WERI-Rb-1 (cell line): ENCODE measurements at regions not wholly inside any gene's neighbourhood (a gene's known extent, or its start where the extent isn't known, plus 50 kb on each side); places are given as distances from the start of the nearest gene placed in this dataset.
A peak's percentile ranks its signal among the peaks of the same experiment; 100 is the strongest.

Experiments used
- DNase-seq: peaks from one replicate; pipeline ENCODE4 v3.0.0-alpha.2; 2020
- H3K27ac ChIP-seq: fragments of 250-450 bp; sonication (Bioruptor Pico); 2 replicates; pipeline ENCODE4 v1.5.1; 2020; ENCODE audit warnings: mild to moderate bottlenecking, moderate library complexity
- H3K27me3 ChIP-seq: fragments of 250-450 bp; sonication (Bioruptor Pico); 2 replicates; pipeline ENCODE4 v1.5.1; 2021; ENCODE audit warnings: mild to moderate bottlenecking, low read depth, moderate library complexity; ENCODE audit not compliant: insufficient read depth, severe bottlenecking
- H3K36me3 ChIP-seq: fragments of 250-450 bp; sonication (Bioruptor Pico); 2 replicates; pipeline ENCODE4 v1.5.1; 2020; ENCODE audit warnings: mild to moderate bottlenecking, moderate library complexity
- H3K4me3 ChIP-seq: 2 replicates; pipeline ENCODE4 v1.5.1; 2011; ENCODE audit warnings: low read depth, mild to moderate bottlenecking, control low read depth, low read length
- H3K9me3 ChIP-seq: fragments of 250-450 bp; sonication (Bioruptor Pico); 2 replicates; pipeline ENCODE4 v1.5.1; 2021; ENCODE audit warnings: mild to moderate bottlenecking, moderate library complexity; ENCODE audit not compliant: severe bottlenecking
- CTCF ChIP-seq: IDR thresholded peaks from 2 replicates; pipeline ENCODE4 v1.5.1; 2011; ENCODE audit warnings: low read depth, mild to moderate bottlenecking, control low read depth, inconsistent platforms, low read length

- no peak for DNase-seq
These were observed 492.4 kb upstream of the FRG2C start for GRCh38 chr3:75171630-75172230.

GRCh38 chr3:75176937-75177336 lies 487.2 kb upstream of the FRG2C start:
- H3K4me3 ChIP-seq = no peak overlapping the region
- no peaks in the 10 kb centered on the region for H3K27me3 ChIP-seq
- H3K9me3 ChIP-seq = no peaks in the 10 kb centered on the region
- no peaks in the 10 kb centered on the region for H3K36me3 ChIP-seq
- no peak for TF ChIP-seq CTCF
- no peak for DNase-seq
- H3K27ac ChIP-seq = no peak overlapping the region

More at GRCh38 chr3:75171630-75172230, 492.4 kb upstream of the FRG2C start:
- H3K27ac ChIP-seq = no peak overlapping the region
- no peaks in the 10 kb centered on the region for H3K36me3 ChIP-seq
- peak; percentile 17; the same call in 1 of the 2 replicates for TF ChIP-seq CTCF
- no peaks in the 10 kb centered on the region for H3K9me3 ChIP-seq
- no peak overlapping the region for H3K4me3 ChIP-seq
- no peaks in the 10 kb centered on the region for H3K27me3 ChIP-seq

GRCh38 chr3:75180235-75180944 lies 483.7 kb upstream of the FRG2C start:
- no peaks in the 10 kb centered on the region for H3K27me3 ChIP-seq
- no peak for DNase-seq
- H3K9me3 ChIP-seq = no peaks in the 10 kb centered on the region
- H3K4me3 ChIP-seq = no peak overlapping the region
- H3K36me3 ChIP-seq = no peaks in the 10 kb centered on the region
- no peak overlapping the region for H3K27ac ChIP-seq
- no peak for TF ChIP-seq CTCF

DNA sequence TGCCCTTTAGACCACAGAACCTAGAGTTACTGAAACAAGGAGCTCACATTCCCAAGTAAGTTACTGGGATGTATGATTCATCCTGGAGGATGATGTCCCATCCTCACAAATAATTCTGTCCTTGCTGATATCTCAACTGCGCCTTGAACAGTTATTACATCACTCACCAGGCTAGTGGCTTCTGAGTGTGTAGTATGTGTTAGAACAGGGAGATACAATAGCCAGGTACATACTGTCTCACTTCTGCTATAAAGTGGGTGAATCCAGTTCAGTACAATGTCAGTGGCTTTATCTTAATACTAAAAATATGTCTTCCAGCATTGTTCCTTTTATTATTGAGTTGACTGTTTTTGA lies 483.2 kb upstream of the FRG2C start:
- DNase-seq = no peak
- Histone ChIP-seq H3K9me3 (no peaks in the 10 kb centered on the region), H3K36me3 (no peaks in the 10 kb centered on the region), H3K27me3 (no peaks in the 10 kb centered on the region), H3K27ac (no peak overlapping the region), H3K4me3 (no peak overlapping the region)
- no peak for TF ChIP-seq CTCF

DNA sequence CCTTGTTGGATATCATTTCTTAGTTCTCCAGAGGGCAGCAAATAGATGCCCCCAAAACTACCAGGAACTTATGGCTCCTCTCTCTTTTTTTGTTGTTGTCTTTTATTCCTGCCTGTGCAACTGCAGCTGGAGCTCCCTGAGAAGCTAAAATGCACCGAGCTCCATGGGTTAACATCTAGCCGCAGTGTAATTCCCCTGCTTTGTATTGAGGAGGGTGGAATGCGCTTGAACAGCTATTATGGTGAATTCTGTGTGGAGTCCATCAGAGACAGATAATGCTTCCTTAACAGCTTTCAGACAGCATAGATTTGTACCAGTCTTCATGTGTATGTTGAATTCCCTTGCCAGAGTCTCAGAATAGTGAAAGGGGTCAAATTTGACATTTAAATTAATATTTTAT lies 475.2 kb upstream of the FRG2C start:
- H3K9me3 ChIP-seq = no peaks in the 10 kb centered on the region
- no peaks in the 10 kb centered on the region for H3K36me3 ChIP-seq
- no peak for TF ChIP-seq CTCF
- DNase-seq = no peak
- no peaks in the 10 kb centered on the region for H3K27me3 ChIP-seq
- no peak overlapping the region for H3K27ac ChIP-seq
- no peak overlapping the region for H3K4me3 ChIP-seq
